HTR-8/SVneo (cell line): ENCODE measurements at regions not wholly inside any gene's neighbourhood (a gene's known extent, or its start where the extent isn't known, plus 50 kb on each side); places are given as distances from the start of the nearest gene placed in this dataset.
"Not testable (repeated sequence)": the region's sequence is repeated elsewhere in the genome, so short reads cannot be mapped to it uniquely, and the experiment has no call there.

Experiments used
- DNase-seq: peaks from one replicate; pipeline ENCODE4 v3.0.0; 2011; ENCODE audit warnings: low spot score, mixed read lengths; ENCODE audit not compliant: insufficient read length
- FAIRE-seq: peaks from 2 replicates; lab custom pipeline; 2011; peaks lifted over from hg19 to GRCh38; lab: Jason Lieb, UNC

- FAIRE-seq (no peak), DNase-seq (no peak)
Measured at GRCh38 chr6:134549854-134550253, 231.9 kb upstream of the SGK1 start.

GRCh38 chr6:134546962-134547645 lies 229.2 kb upstream of the SGK1 start:
- FAIRE-seq: no peak
- DNase-seq: no peak

- DNase-seq (no peak), FAIRE-seq (no peak)
Measured at GRCh38 chr6:134544737-134545136, 226.8 kb upstream of the SGK1 start.

GRCh38 chr6:134543128-134543527 lies 225.2 kb upstream of the SGK1 start:
- FAIRE-seq (no peak), DNase-seq (no peak)

- FAIRE-seq: no peak
- DNase-seq: no peak
Measured at GRCh38 chr6:134541001-134541400, 223.1 kb upstream of the SGK1 start.

GRCh38 chr6:134539865-134540323 lies 222.0 kb upstream of the SGK1 start:
- FAIRE-seq (peak; percentile 51), DNase-seq (peak; percentile 31)

- not testable (repeated sequence) for DNase-seq, FAIRE-seq
Measured at GRCh38 chr6:134537765-134538164, 219.9 kb upstream of the SGK1 start.

- peak; percentile 67 for DNase-seq
- peak; percentile 58 for FAIRE-seq
Measured at GRCh38 chr6:134537146-134537555, 219.2 kb upstream of the SGK1 start.

GRCh38 chr6:134535831-134536230 lies 217.9 kb upstream of the SGK1 start:
- DNase-seq (no peak), FAIRE-seq (no peak)

GRCh38 chr6:134534708-134535149 lies 216.8 kb upstream of the SGK1 start:
- DNase-seq: no peak
- FAIRE-seq: no peak

GRCh38 chr6:134533991-134534390 lies 216.1 kb upstream of the SGK1 start:
- no peak for DNase-seq
- FAIRE-seq: no peak

GRCh38 chr6:134532694-134533624 lies 215.0 kb upstream of the SGK1 start:
- FAIRE-seq: no peak
- no peak for DNase-seq

- DNase-seq (no peak), FAIRE-seq (no peak)
Measured at GRCh38 chr6:134531611-134532010, 213.7 kb upstream of the SGK1 start.

GRCh38 chr6:134531188-134531551 lies 213.3 kb upstream of the SGK1 start:
- no peak for FAIRE-seq
- DNase-seq: no peak

GRCh38 chr6:134529921-134530320 lies 212.0 kb upstream of the SGK1 start:
- no peak for FAIRE-seq
- peak; percentile 38 for DNase-seq

- DNase-seq (no peak), FAIRE-seq (no peak)
Measured at GRCh38 chr6:134529305-134529704, 211.4 kb upstream of the SGK1 start.

GRCh38 chr6:134527108-134527787 lies 209.3 kb upstream of the SGK1 start:
- FAIRE-seq (no peak), DNase-seq (no peak)

- no peak for DNase-seq
- no peak for FAIRE-seq
Measured at GRCh38 chr6:134525190-134525868, 207.4 kb upstream of the SGK1 start.

- DNase-seq (no peak), FAIRE-seq (no peak)
Measured at GRCh38 chr6:134523903-134524650, 206.2 kb upstream of the SGK1 start.
